ENCODE measurements at regions not wholly inside any gene's neighbourhood (a gene's known extent, or its start where the extent isn't known, plus 50 kb on each side); places are given as distances from the start of the nearest gene placed in this dataset.

GRCh38 chr12:46110223-46110611, 119.8 kb upstream of the SCAF11 start:
- no peak for TF ChIP-seq EP300 (IDR thresholded peaks at IDR 0.05; ENCODE audit: borderline replicate concordance)
- TF ChIP-seq YY1 (IDR thresholded peaks at IDR 0.05; ENCODE audit: low read depth): no peak
- TF ChIP-seq TCF12 (IDR thresholded peaks at IDR 0.05; ENCODE audit: low read depth): no peak
